HCT116 (cell line): ENCODE measurements at regions not wholly inside any gene's neighbourhood (a gene's known extent, or its start where the extent isn't known, plus 50 kb on each side); places are given as distances from the start of the nearest gene placed in this dataset.
A peak's percentile ranks its signal among the peaks of the same experiment; 100 is the strongest.

ENCODE experiments used
- ATAC-seq: fragments of 200-7000 bp; cut with Tn5 transposase; 2 replicates; pipeline ENCODE4 v1.9.1; 2020; ENCODE audit warnings: mild to moderate bottlenecking, moderate library complexity
- BruUV-seq: library from RNA; stranded (reverse); fragments of 400-500 nt; replicated peaks from 2 replicates; lab custom pipeline; 2021; lab: Mats Ljungman, UMichigan
- CTCF ChIA-PET: fragments of 300-600 bp; sonication (Branson Sonifier 250); formaldehyde crosslinking; loops from one replicate; lab custom pipeline; 2021; ENCODE audit warnings: antibody characterized with exemption; lab: Charles Lee
- POLR2A ChIA-PET: fragments of 300-600, 350-600 bp; sonication (Branson Sonifier 250); formaldehyde crosslinking; loops from one replicate; lab custom pipeline; 2021; ENCODE audit warnings: antibody characterized with exemption; lab: Charles Lee
- RAD21 ChIA-PET, 2 experiments: fragments of 300-600 bp; sonication (Branson Sonifier 250); formaldehyde crosslinking; loops; one replicate each; lab custom pipeline; 2023; ENCODE audit warnings: low total read pairs in 2 of 2; ENCODE audit not compliant: uncharacterized antibody in 2 of 2, unreplicated experiment in 2 of 2, low non-redundant PET in 1 of 2; lab: Charles Lee
- DNase-seq: peaks from one replicate; pipeline ENCODE4 v3.0.0-alpha.2; 2010; ENCODE audit warnings: low read depth, low spot score
- H2AFZ ChIP-seq: fragments of 200-600 bp; shearing (Covaris generic), sonication (generic); 2 replicates; pipeline ENCODE4 v1.6.1; 2017; ENCODE audit warnings: low read depth, mixed run types, mixed read lengths, antibody characterized with exemption, low read length; ENCODE audit not compliant: poor library complexity, severe bottlenecking
- H3K27ac ChIP-seq: 2 replicates; pipeline ENCODE4 v1.5.1; 2012; ENCODE audit warnings: low read depth, low read length
- H3K27me3 ChIP-seq: fragments of 200-600 bp; sonication (generic); 2 replicates; pipeline ENCODE4 v1.6.1; 2016; ENCODE audit warnings: mixed run types, low read length, mixed read lengths; ENCODE audit not compliant: insufficient read depth
- H3K36me3 ChIP-seq, 2 experiments: fragments of 200-500 bp in 1 of 2; fragments of 200-600 bp in 1 of 2; sonication (Bioruptor generic) in 1 of 2; sonication (generic) in 1 of 2; 2 replicates each; pipeline versions ENCODE4 v1.5.1 to v1.6.1; 2014 to 2016; ENCODE audit warnings: low read length in 2 of 2, inconsistent platforms in 1 of 2, mixed read lengths in 1 of 2, mixed run types in 1 of 2; ENCODE audit not compliant: insufficient read depth in 2 of 2, control insufficient read depth in 1 of 2
- H3K4me1 ChIP-seq, 2 experiments: fragments of 200-600 bp in 1 of 2; sonication (generic) in 1 of 2; 2 replicates each; pipeline versions ENCODE4 v1.5.1 to v1.6.1; 2012 to 2017; ENCODE audit warnings: low read length in 2 of 2, inconsistent platforms in 1 of 2, mild to moderate bottlenecking in 1 of 2, mixed read lengths in 1 of 2, mixed run types in 1 of 2, moderate library complexity in 1 of 2; ENCODE audit not compliant: insufficient read depth in 2 of 2, control insufficient read depth in 1 of 2
- H3K4me2 ChIP-seq: fragments of 200-600 bp; sonication (generic); 2 replicates; pipeline ENCODE4 v1.6.1; 2017; ENCODE audit warnings: mixed run types, low read length, mixed read lengths
- H3K4me3 ChIP-seq, 2 experiments: fragments of 200-600 bp in 1 of 2; sonication (generic) in 1 of 2; replicated peaks in 1 of 2; 2 replicates each; pipeline ENCODE4 v1.5.1; 2011 to 2016; ENCODE audit warnings: low read length in 2 of 2, control low read depth in 1 of 2, low read depth in 1 of 2, mild to moderate bottlenecking in 1 of 2, mixed read lengths in 1 of 2, mixed run types in 1 of 2
- H3K79me2 ChIP-seq: fragments of 200-600 bp; sonication (generic); 2 replicates; pipeline ENCODE4 v1.6.1; 2017; ENCODE audit warnings: mild to moderate bottlenecking, mixed run types, low read length, moderate library complexity, mixed read lengths; ENCODE audit not compliant: insufficient read depth
- H3K9ac ChIP-seq: fragments of 200-600 bp; sonication (generic); 2 replicates; pipeline ENCODE4 v1.6.1; 2016; ENCODE audit warnings: low read length, mixed read lengths
- H3K9me2 ChIP-seq: fragments of 200-600 bp; sonication (generic), shearing (Covaris generic); 2 replicates; pipeline ENCODE4 v1.6.1; 2017; ENCODE audit warnings: mixed run types, mild to moderate bottlenecking, moderate library complexity; ENCODE audit not compliant: insufficient read depth
- H3K9me3 ChIP-seq, 2 experiments: fragments of 200-500 bp in 1 of 2; fragments of 200-600 bp in 1 of 2; sonication (Bioruptor generic) in 1 of 2; sonication (generic) in 1 of 2; 2 replicates each; pipeline ENCODE4 v1.6.1; 2014 to 2017; ENCODE audit warnings: low read length in 2 of 2, mixed read lengths in 2 of 2, inconsistent platforms in 1 of 2, low read depth in 1 of 2, mild to moderate bottlenecking in 1 of 2, mixed run types in 1 of 2, moderate library complexity in 1 of 2; ENCODE audit not compliant: control insufficient read depth in 1 of 2, insufficient read depth in 1 of 2
- H4K20me1 ChIP-seq: fragments of 200-600 bp; sonication (generic), shearing (Covaris generic); 2 replicates; pipeline ENCODE4 v1.6.1; 2017; ENCODE audit warnings: mixed run types, mild to moderate bottlenecking, moderate library complexity; ENCODE audit not compliant: insufficient read depth
- CEBPB ChIP-seq: IDR thresholded peaks from 2 replicates; pipeline ENCODE4 v1.6.1; 2012; ENCODE audit warnings: low read depth
- EGR1 ChIP-seq: IDR thresholded peaks from 2 replicates; pipeline ENCODE4 v1.6.1; 2012; ENCODE audit warnings: low read depth
- EZH2 ChIP-seq: fragments of 200-600 bp; sonication (generic); IDR thresholded peaks from 2 replicates; pipeline ENCODE4 v1.6.1; 2017; ENCODE audit warnings: antibody characterized with exemption, mixed run types
- MAX ChIP-seq: IDR thresholded peaks from 2 replicates; pipeline ENCODE4 v1.6.1; 2012
- POLR2AphosphoS5 ChIP-seq: IDR thresholded peaks from 2 replicates; pipeline ENCODE4 v1.6.1; 2011; ENCODE audit warnings: mild to moderate bottlenecking, low read depth, low read length, moderate library complexity
- SP1 ChIP-seq: IDR thresholded peaks from 2 replicates; pipeline ENCODE4 v1.6.1; 2012; ENCODE audit warnings: low read depth
- SRF ChIP-seq: IDR thresholded peaks from 2 replicates; pipeline ENCODE4 v1.6.1; 2012; ENCODE audit warnings: low read depth
- YY1 ChIP-seq: IDR thresholded peaks from 2 replicates; pipeline ENCODE4 v1.6.1; 2011; ENCODE audit warnings: low read length, low read depth, moderate library complexity, mild to moderate bottlenecking; ENCODE audit not compliant: insufficient replicate concordance; ENCODE audit errors: extremely low read depth
- ZBTB33 ChIP-seq: IDR thresholded peaks from 2 replicates; pipeline ENCODE4 v1.6.1; 2011; ENCODE audit warnings: mild to moderate bottlenecking, low read length, moderate library complexity; ENCODE audit not compliant: insufficient replicate concordance; ENCODE audit errors: extremely low read depth
- intact Hi-C: fragments of 100-400 bp; cut with micrococcal nuclease; formaldehyde crosslinking; loops from 2 replicates; pipeline ENCODE4 v1.10.0; 2022

- intact Hi-C loops: no loop called here
- Histone ChIP-seq H3K36me3 (no peaks in the 10 kb centered on the region), H3K79me2 (no peaks in the 10 kb centered on the region), H3K4me1 (peaks cover 0 to 6% of the 10 kb centered on the region in 2 experiments; a peak in 2 of 4 replicates), H3K9me3 (no peaks in the 10 kb centered on the region), H2AFZ (no peak overlapping the region), H3K4me3 (no peak overlapping the region), H3K9ac (no peak overlapping the region), H3K27ac (no peak overlapping the region), H4K20me1 (no peaks in the 10 kb centered on the region)
- ChIA-PET POLR2A (no interaction called here), CTCF (no interaction called here)
- ATAC-seq: no peak
- no TSS peak for BruUV-seq
- DNase-seq: no peak
- TF ChIP-seq YY1 (no peak), SP1 (no peak), EZH2 (no peak), ZBTB33 (no peak), MAX (no peak), CEBPB (no peak), EGR1 (no peak), POLR2AphosphoS5 (no peak), SRF (no peak)
- TF ChIP-seq, all 23 proteins: peak for 0
- H3K27me3 ChIP-seq: no peaks in the 10 kb centered on the region
- no peaks in the 10 kb centered on the region for H3K9me2 ChIP-seq
- RAD21 ChIA-PET: interaction anchor here in 1 of 2 experiments (0.7 kb wide), 1 partner anchor 1303 kb away, joined by 4 read pairs; no protein-coding TSS in a partner anchor
- H3K4me2 ChIP-seq: peak overlapping the region; percentile 32
Observed at GRCh38 chr2:224310943-224311625, 90.8 kb downstream of the FAM124B start.
